Umbilical cord (tissue), 1 donor: ENCODE measurements at regions not wholly inside any gene's neighbourhood (a gene's known extent, or its start where the extent isn't known, plus 50 kb on each side); places are given as distances from the start of the nearest gene placed in this dataset.
"Not testable (repeated sequence)": the region's sequence is repeated elsewhere in the genome, so short reads cannot be mapped to it uniquely, and the experiment has no call there.

Experiments
- DNase-seq: peaks from one replicate; pipeline ENCODE4 v3.0.0-alpha.2; 2015; ENCODE audit warnings: low spot score

GRCh38 chr3:5473471-5473870, 286.0 kb downstream of the EDEM1 start:
- DNase-seq: no peak

GRCh38 chr3:5476403-5476802, 288.9 kb downstream of the EDEM1 start:
- DNase-seq: no peak

DNA sequence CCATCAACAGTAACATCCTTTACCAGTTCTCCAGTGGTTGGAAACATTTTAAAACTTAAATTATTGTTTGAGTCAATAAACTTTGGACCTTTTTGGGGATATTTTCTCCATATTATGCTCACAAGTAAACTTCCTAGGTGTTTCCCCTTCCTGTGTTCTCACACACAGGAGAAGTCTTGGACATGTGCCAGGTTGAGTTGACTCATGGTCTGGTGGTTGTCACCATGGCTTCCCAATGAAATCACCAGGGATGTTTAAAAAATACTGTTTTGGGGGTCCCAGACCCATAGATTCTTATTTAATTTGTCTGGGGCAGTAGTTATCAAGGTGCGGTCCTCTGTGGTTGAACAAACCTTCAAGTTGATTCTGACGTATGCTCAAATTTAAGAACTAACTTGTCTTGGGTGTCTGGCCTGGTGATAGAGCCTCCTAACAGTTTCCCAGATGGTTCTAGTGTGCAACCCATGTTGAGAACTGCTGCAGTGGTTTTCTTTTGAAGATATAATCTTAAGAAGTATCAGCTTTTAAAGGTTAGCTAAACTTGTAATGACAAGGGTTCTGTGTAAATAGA, 291.8 kb downstream of the EDEM1 start:
- no peak for DNase-seq

DNA sequence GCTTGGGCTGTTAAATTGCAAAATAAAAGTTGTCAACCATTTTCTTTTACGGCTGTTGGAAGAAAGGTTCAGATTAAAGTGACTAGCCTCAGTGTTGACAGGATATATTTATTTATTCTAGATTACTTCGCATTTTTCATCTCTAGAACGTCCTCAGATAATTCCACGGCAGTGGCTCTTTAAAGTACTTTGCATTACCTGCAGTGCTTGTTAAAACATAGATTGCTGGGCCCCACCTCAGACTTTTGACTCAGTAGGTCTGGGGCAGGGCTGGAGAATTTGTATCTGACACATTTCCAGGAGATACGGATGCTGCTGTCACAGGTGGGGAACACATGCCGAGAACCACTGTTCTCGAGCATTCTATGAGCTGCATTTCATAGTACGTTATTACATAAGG, 292.7 kb downstream of the EDEM1 start:
- no peak for DNase-seq

DNA sequence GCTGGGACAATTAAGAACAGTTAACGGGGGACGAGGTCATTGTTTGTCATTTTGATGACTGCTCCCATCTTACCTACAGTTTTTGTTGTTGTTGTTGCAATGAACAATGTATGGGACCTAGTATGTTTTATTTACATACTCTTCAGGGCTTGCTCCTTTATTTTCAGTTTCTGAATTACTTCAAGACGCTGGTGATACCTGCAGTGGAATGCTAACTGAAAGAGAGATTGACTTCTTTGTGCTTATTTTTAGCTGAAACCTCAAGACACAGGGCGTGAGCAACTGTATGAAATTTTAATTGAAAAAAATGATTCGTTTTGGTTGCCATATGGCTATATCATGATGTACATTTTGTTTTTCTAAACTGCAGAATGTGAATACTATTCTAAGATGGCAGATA, 297.9 kb downstream of the EDEM1 start:
- DNase-seq: no peak

GRCh38 chr3:5488771-5489170, 301.3 kb downstream of the EDEM1 start:
- DNase-seq: no peak

DNA sequence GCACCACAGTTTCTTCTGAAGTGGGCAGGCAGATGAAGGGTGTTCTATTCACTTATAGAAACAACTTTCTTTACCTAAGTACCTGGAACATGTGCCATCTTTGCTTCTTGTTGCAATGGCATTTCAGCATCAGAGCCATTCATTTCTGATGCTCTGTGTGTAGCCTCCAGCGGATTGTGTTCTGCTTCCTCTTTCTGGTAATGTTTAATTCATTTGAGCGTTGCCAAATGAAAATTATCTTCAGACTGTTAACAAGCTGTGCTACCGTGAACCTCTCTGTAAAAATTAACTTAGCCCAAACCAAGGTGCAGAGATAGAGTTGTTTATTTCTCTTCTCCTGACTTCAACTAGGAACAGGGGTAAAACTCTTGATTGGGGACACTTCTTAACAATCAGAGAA, 302.0 kb downstream of the EDEM1 start:
- no peak for DNase-seq

DNA sequence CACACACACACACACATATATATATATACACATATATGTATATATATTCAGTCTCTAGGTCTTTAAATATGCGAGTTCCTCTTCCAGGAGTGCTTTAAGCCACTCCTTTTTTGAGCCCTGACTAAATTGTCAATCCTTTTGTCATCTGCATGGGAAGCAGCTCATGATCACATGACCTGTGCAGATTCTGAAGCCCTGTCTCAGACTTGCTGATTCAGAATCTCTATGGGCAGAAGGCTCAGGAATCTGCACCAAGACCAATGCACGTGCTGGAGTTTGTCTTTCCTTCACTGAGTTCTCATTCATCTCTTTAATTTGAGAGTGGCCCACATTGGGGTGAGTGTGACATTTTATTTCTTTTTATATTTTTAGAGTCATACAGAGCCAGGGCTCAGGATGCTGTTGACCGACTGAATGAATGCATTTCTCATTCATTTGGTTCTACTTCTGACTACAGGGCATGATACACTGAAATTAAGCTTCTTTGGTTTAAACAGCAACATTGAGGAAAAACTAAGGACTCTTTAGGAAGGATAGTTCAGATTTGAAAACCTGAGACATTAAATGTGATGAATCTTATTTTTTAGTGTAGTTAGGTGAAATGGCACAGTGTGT, 307.5 kb downstream of the EDEM1 start:
- DNase-seq: no peak

DNA sequence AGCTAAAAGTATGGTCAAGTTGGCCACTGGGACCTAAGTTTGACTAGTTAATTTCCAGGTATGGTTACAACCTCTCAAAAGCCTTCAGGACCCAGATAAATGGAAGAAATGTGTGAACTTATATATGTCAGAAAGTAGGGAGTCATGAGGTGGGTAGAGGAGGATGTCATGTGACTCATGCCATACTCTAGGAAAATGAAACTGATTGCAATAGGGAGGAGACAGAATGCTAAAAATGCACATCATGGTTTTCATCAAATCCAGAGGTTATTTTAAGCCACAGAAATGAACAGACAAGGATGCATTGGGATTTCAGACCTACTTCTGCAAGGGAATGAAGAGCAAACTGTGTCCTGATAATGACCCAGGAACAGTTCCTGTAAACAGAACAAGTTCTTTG, 310.0 kb downstream of the EDEM1 start:
- peak; percentile 7 for DNase-seq

DNA sequence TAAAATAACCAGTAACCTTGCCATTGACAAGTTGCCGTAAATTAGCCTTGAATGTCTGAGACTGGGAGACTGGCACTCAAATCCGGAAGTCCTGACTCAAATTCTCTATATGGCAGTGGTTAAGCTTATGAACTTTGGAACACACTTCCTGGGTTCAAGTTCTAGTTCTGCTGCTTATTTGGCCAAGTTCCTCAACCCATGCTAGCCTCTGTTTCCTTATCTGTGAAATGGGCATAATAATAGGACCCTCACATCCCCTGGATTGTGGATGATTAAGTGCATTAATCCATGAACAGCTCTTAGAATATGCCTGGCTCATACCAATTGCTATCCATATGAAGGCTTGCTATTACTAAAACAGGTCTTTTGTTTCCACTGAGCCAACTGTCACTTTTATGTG, 311.5 kb downstream of the EDEM1 start:
- DNase-seq: no peak

DNA sequence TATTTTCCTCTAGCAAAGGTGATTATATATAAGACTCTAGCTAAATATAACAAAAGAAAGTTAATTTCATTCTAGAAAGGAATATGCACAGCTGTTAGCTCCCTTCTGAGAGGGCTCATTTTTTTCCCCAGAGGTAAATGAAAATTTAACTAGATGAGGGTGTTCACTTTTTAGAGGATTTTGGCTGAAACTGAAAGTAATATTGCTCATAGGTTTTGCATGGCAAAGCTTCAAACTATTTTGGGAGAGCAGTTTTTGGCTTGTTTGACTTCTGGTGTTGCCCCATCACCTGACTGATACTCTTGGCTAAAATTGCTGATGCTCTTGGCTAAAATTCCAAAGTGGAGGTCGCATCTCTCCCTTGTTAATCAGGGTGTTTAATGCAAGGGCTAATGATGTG, 311.9 kb downstream of the EDEM1 start:
- no peak for DNase-seq

GRCh38 chr3:5503136-5503535, 315.6 kb downstream of the EDEM1 start:
- no peak for DNase-seq

- no peak for DNase-seq
Measured at GRCh38 chr3:5504135-5504534, 316.6 kb downstream of the EDEM1 start.

DNA sequence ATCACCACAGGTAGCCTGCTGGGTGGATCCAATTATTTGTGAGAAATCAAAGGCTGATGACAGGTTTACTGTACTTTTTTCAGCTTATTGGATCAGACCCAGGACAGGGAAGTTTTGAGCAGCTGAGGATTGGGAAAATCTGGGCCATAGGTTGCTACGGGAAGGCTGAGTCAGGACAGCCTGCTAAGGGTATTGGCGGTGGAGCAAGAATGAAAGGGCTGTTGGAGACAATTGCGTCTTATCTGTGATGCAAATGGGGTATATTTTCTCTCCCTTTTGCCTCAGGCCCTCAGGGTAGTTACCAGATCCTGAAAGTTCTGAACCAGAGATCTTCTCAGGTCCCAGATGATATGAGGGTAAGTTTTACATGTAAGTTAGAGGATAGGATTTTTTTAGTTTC, 317.7 kb downstream of the EDEM1 start:
- no peak for DNase-seq

DNA sequence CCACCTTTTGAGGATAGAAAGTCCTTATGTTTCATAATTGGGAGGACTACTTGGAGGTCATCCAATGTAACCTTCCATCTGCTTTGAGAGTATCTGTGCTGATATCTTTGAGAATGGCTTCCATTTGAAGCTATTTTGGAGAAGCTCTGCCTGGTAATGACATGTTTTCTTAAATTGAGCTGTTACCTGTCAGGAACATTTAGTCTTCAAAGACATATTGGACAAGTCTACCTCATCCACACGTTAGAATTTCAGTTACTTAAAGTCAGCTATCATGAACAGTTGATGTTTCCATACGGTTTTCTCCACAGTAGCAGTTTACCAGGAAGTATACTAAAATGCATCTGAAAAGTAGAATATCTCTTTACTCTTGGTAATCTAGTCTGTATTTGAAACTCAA, 318.5 kb downstream of the EDEM1 start:
- DNase-seq: no peak

DNA sequence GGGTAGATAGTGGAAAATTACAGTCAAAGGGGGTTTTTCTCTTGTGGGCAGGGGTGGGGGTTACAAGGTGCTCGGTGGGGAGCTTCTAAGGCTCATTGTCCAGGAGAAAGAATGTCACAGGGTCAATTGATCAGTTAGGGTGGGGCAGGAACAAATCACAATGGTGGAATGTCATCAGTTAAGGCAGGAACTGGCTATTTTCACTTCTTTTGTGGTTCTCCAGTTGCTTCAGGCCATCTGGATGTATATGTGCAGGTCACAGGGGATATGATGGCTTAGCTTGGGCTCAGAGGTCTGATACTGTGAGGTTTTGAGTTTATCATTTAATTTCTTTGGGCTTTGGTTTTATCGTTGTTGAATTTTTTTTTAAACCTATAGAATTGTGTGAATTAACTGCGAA, 321.4 kb downstream of the EDEM1 start:
- not testable (repeated sequence) for DNase-seq

GRCh38 chr3:5510300-5510699, 322.8 kb downstream of the EDEM1 start:
- no peak for DNase-seq

GRCh38 chr3:5517921-5518320, 330.4 kb downstream of the EDEM1 start:
- DNase-seq: no peak

DNA sequence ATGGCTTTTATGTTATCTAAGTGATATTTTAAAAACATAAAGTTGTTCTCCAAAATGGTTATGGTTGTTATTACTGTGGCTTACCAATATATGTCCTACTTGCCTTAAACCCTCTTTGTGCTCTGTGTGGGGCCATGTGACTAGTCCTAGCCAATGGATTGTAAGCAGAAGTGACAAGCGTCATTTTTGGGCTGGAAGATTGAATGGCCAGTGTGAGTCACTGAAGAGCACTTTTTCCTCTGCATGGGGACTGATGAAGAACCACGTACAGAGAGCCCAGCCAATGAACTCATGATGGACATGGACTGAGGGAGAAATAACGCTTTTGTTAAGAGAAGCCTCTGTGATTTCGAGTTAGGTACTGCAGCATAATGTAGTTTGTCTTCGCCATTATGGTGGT, 332.7 kb downstream of the EDEM1 start:
- DNase-seq: no peak

GRCh38 chr3:5523125-5523524, 335.6 kb downstream of the EDEM1 start:
- DNase-seq: no peak

- no peak for DNase-seq
Measured at GRCh38 chr3:5531039-5531438, 343.5 kb downstream of the EDEM1 start.

DNA sequence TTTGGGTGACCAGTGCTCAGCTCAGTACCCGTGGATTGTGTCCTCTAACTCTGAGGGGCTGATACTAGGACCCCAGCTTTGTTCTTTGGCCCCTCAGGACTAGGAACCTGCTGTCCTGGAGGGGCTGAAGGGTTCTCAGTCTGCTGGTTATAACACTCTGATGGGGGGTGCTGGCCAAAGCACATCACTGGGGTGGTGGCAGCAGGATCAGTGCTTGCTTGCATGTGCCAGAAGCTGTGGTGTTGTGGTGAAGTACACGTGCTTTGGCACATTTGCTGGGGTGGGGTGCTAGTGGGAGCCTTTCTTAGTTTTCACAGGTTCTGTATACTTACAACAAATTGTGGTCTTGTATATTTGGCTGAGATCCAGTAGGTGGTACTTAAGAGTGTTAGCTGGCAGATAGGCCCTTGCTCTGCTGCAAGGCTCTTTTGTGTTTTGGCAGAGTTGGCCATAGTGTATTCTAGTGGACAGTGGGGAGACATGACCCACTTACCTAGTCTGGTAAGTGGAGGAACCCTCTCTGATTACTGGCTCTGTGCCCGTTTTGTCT, 344.3 kb downstream of the EDEM1 start:
- DNase-seq: no peak

DNA sequence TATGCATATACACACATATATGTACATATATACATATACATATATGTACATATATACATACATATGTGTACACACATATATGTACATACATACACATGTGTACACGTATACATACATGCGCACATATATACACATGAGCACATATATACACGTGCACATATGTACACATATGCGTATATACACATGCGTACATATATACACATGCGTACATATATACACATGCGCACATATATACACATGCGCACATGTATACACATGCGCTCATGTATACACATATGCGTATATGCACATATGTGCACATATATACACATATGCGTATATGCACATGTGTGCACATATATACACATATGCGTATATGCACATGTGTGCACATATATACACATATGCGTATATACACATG, 353.0 kb downstream of the EDEM1 start:
- DNase-seq: no peak

GRCh38 chr3:5542472-5542871, 355.0 kb downstream of the EDEM1 start:
- DNase-seq: no peak
